ENCODE measurements at regions not wholly inside any gene's neighbourhood (a gene's known extent, or its start where the extent isn't known, plus 50 kb on each side); places are given as distances from the start of the nearest gene placed in this dataset.

GRCh38 chr10:88200312-88201032 is 337.0 kb downstream of the PTEN start:
- no peaks in the 10 kb centered on the region for H3K9me3 ChIP-seq (ENCODE audit: control insufficient read depth, low read depth, low read length)
- FAIRE-seq = no peak
- H3K9me1 ChIP-seq (ENCODE audit: control insufficient read depth, extremely low read depth, insufficient read depth, low read length) = no peaks in the 10 kb centered on the region
- no peaks in the 10 kb centered on the region for H4K20me1 ChIP-seq (ENCODE audit: control insufficient read depth, extremely low read depth, insufficient read depth, low read length)
- H3K79me2 ChIP-seq (ENCODE audit: control insufficient read depth, insufficient read depth, low read length) = no peaks in the 10 kb centered on the region
- no peaks in the 10 kb centered on the region for H3K27me3 ChIP-seq (ENCODE audit: control insufficient read depth, extremely low read depth, insufficient read depth, low read length)
- no peaks in the 10 kb centered on the region for H3K36me3 ChIP-seq (ENCODE audit: control insufficient read depth in 2 of 2, extremely low read depth in 1 of 2, insufficient read depth in 2 of 2, low read length in 2 of 2)
- no peak for DNase-seq (ENCODE audit: low read depth, low spot score)
- H3K4me3 ChIP-seq (ENCODE audit: control insufficient read depth in 2 of 3, extremely low read depth in 1 of 3, insufficient read depth in 2 of 3, low read depth in 1 of 3, low read length in 3 of 3) = no peak overlapping the region
- H3K9ac ChIP-seq (ENCODE audit: control insufficient read depth, extremely low read depth, insufficient read depth, low read length) = no peak overlapping the region
- no peak overlapping the region for H2AFZ ChIP-seq (ENCODE audit: control insufficient read depth, low read length)
- peaks cover 8% of the 10 kb centered on the region for H3K4me1 ChIP-seq (ENCODE audit: control insufficient read depth, extremely low read depth, insufficient read depth, low read length)
- dilution Hi-C loops (cut with MboI; ENCODE audit: extremely low pct_ligation_motif_present, low sequenced_read_pairs) = no loop called here
- no peak overlapping the region for H3K27ac ChIP-seq (ENCODE audit: control insufficient read depth, insufficient read depth, low read length)
- TF ChIP-seq EZH2 (IDR thresholded peaks at IDR 0.05; ENCODE audit: low read length) = no peak
- TF ChIP-seq CTCF (optimal IDR thresholded peaks at IDR 0.05 in 1 of 3, IDR thresholded peaks at IDR 0.05 in 1 of 3, conservative IDR thresholded peaks at IDR 0.05 in 1 of 3; ENCODE audit: extremely low read depth in 1 of 3, insufficient read depth in 2 of 3, low read length in 3 of 3) = no peak
- H3K4me2 ChIP-seq (ENCODE audit: control insufficient read depth, extremely low read depth, insufficient read depth, low read depth, low read length) = no peak overlapping the region

DNA sequence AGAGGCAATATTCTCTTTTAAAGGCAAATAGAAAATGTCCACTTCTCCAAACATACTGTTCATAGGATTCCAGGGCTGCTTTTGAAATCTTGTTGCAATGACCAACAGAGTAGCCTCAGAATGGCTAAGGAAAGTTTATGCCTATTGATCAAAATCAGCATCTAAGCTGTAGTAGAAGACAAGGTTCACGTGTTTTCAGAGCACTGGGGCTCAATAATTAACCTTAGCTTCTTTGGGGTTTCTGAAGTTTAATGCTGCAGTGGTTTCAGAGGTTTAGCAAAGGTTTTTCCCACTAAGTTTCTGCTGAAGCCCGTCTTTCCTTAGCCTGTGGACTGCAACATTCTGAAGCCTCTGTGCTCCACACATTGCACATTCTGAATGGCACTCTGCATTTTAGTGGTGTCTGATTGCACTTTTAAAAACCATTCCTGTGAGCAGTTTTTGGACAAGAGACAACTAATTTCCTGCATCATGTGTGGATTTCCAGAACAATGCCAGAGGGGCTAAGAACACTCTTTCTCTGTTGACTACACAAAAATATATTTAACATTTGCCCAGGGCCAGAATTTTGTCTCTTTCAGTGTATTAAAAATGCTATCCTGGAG is 342.5 kb downstream of the PTEN start:
- no peak for TF ChIP-seq EZH2 (IDR thresholded peaks at IDR 0.05; ENCODE audit: low read length)
- no peak for TF ChIP-seq CTCF (optimal IDR thresholded peaks at IDR 0.05 in 1 of 3, IDR thresholded peaks at IDR 0.05 in 1 of 3, conservative IDR thresholded peaks at IDR 0.05 in 1 of 3; ENCODE audit: extremely low read depth in 1 of 3, insufficient read depth in 2 of 3, low read length in 3 of 3)
- Histone ChIP-seq H3K27me3 (ENCODE audit: control insufficient read depth, extremely low read depth, insufficient read depth, low read length) (no peaks in the 10 kb centered on the region), H3K9me1 (ENCODE audit: control insufficient read depth, extremely low read depth, insufficient read depth, low read length) (no peaks in the 10 kb centered on the region), H3K79me2 (ENCODE audit: control insufficient read depth, insufficient read depth, low read length) (no peaks in the 10 kb centered on the region), H3K4me1 (ENCODE audit: control insufficient read depth, extremely low read depth, insufficient read depth, low read length) (peaks cover 3% of the 10 kb centered on the region), H2AFZ (ENCODE audit: control insufficient read depth, low read length) (no peak overlapping the region), H3K27ac (ENCODE audit: control insufficient read depth, insufficient read depth, low read length) (no peak overlapping the region), H4K20me1 (ENCODE audit: control insufficient read depth, extremely low read depth, insufficient read depth, low read length) (no peaks in the 10 kb centered on the region), H3K9ac (ENCODE audit: control insufficient read depth, extremely low read depth, insufficient read depth, low read length) (no peak overlapping the region), H3K4me2 (ENCODE audit: control insufficient read depth, extremely low read depth, insufficient read depth, low read depth, low read length) (no peak overlapping the region), H3K9me3 (ENCODE audit: control insufficient read depth, low read depth, low read length) (no peaks in the 10 kb centered on the region), H3K4me3 (ENCODE audit: control insufficient read depth in 2 of 3, extremely low read depth in 1 of 3, insufficient read depth in 2 of 3, low read depth in 1 of 3, low read length in 3 of 3) (no peak overlapping the region), H3K36me3 (ENCODE audit: control insufficient read depth in 2 of 2, extremely low read depth in 1 of 2, insufficient read depth in 2 of 2, low read length in 2 of 2) (no peaks in the 10 kb centered on the region)
- dilution Hi-C loops (cut with MboI; ENCODE audit: extremely low pct_ligation_motif_present, low sequenced_read_pairs) = no loop called here
- DNase-seq (ENCODE audit: low read depth, low spot score) (no peak), FAIRE-seq (no peak)
